ENCODE measurements at regions not wholly inside any gene's neighbourhood (a gene's known extent, or its start where the extent isn't known, plus 50 kb on each side); places are given as distances from the start of the nearest gene placed in this dataset.

- no peak for DNase-seq (ENCODE audit: low spot score)
Observed at GRCh38 chr18:76121011-76121410, 374.0 kb downstream of the ZNF516 start.

GRCh38 chr18:76115580-76115979, 379.5 kb downstream of the ZNF516 start:
- DNase-seq (ENCODE audit: low spot score): no peak

- DNase-seq (ENCODE audit: low spot score): no peak
Observed at GRCh38 chr18:76113101-76113500, 381.9 kb downstream of the ZNF516 start.

- DNase-seq (ENCODE audit: low spot score): no peak
Observed at GRCh38 chr18:76102626-76103025, 392.4 kb downstream of the ZNF516 start.

- no peak for DNase-seq (ENCODE audit: low spot score)
Observed at GRCh38 chr18:76102156-76102555, 392.9 kb downstream of the ZNF516 start.

GRCh38 chr18:76099931-76100457, 395.0 kb downstream of the ZNF516 start:
- DNase-seq (ENCODE audit: low spot score): no peak

GRCh38 chr18:76098674-76099411, 396.2 kb downstream of the ZNF516 start:
- no peak for DNase-seq (ENCODE audit: low spot score)

GRCh38 chr18:76081536-76081935, 413.5 kb downstream of the ZNF516 start:
- DNase-seq (ENCODE audit: low spot score): no peak

GRCh38 chr18:76080430-76080829, 414.6 kb downstream of the ZNF516 start:
- no peak for DNase-seq (ENCODE audit: low spot score)

- DNase-seq (ENCODE audit: low spot score): no peak
Observed at GRCh38 chr18:76075777-76076176, 419.3 kb downstream of the ZNF516 start.

GRCh38 chr18:76064998-76065397, 430.0 kb downstream of the ZNF516 start:
- DNase-seq (ENCODE audit: low spot score): no peak

GRCh38 chr18:76058146-76058545, 436.9 kb downstream of the ZNF516 start:
- DNase-seq (ENCODE audit: low spot score): no peak

GRCh38 chr18:76057386-76057785, 437.7 kb downstream of the ZNF516 start:
- no peak for DNase-seq (ENCODE audit: low spot score)

- DNase-seq (ENCODE audit: low spot score): no peak
Observed at GRCh38 chr18:76056471-76057110, 438.5 kb downstream of the ZNF516 start.

GRCh38 chr18:76055578-76055977, 439.5 kb downstream of the ZNF516 start:
- DNase-seq (ENCODE audit: low spot score): no peak

GRCh38 chr18:76055025-76055424, 440.0 kb downstream of the ZNF516 start:
- DNase-seq (ENCODE audit: low spot score): no peak

GRCh38 chr18:76054156-76054555, 440.9 kb downstream of the ZNF516 start:
- DNase-seq (ENCODE audit: low spot score): no peak

- no peak for DNase-seq (ENCODE audit: low spot score)
Observed at GRCh38 chr18:76053551-76053950, 441.5 kb downstream of the ZNF516 start.

- DNase-seq (ENCODE audit: low spot score): no peak
Observed at GRCh38 chr18:76052227-76052595, 442.8 kb downstream of the ZNF516 start.

- DNase-seq (ENCODE audit: low spot score): no peak
Observed at GRCh38 chr18:76051396-76052226, 443.4 kb downstream of the ZNF516 start.

GRCh38 chr18:76046221-76046620, 448.8 kb downstream of the ZNF516 start:
- no peak for DNase-seq (ENCODE audit: low spot score)

GRCh38 chr18:76042511-76042910, 452.5 kb downstream of the ZNF516 start:
- no peak for DNase-seq (ENCODE audit: low spot score)

GRCh38 chr18:76018210-76018609, 476.8 kb downstream of the ZNF516 start:
- no peak for DNase-seq (ENCODE audit: low spot score)

Measured in activated CD4-positive, alpha-beta T cell treated with anti-CD3 and anti-CD28 coated beads, Interleukin-2, Interleukin-4, amounts not matched to agents 100 ng/mL and 50 ng/mL, durations not matched to agents 16 hours and 8 hours (primary cell).